A172 (cell line): ENCODE measurements at regions not wholly inside any gene's neighbourhood (a gene's known extent, or its start where the extent isn't known, plus 50 kb on each side); places are given as distances from the start of the nearest gene placed in this dataset.
"Not testable (repeated sequence)": the region's sequence is repeated elsewhere in the genome, so short reads cannot be mapped to it uniquely, and the experiment has no call there.

Experiments
- DNase-seq: peaks from one replicate; pipeline ENCODE4 v3.0.0-alpha.2; 2015; ENCODE audit warnings: low spot score

GRCh38 chr4:18675586-18676525, 654.3 kb upstream of the LCORL start:
- DNase-seq = no peak

GRCh38 chr4:18670034-18670433, 648.5 kb upstream of the LCORL start:
- no peak for DNase-seq

- no peak for DNase-seq
Measured at GRCh38 chr4:18669390-18669789, 647.8 kb upstream of the LCORL start.

GRCh38 chr4:18666322-18666721, 644.8 kb upstream of the LCORL start:
- no peak for DNase-seq

GRCh38 chr4:18664171-18664570, 642.6 kb upstream of the LCORL start:
- no peak for DNase-seq

GRCh38 chr4:18645351-18645750, 623.8 kb upstream of the LCORL start:
- no peak for DNase-seq

- no peak for DNase-seq
Measured at GRCh38 chr4:18641334-18641733, 619.8 kb upstream of the LCORL start.

- no peak for DNase-seq
Measured at GRCh38 chr4:18638031-18638430, 616.5 kb upstream of the LCORL start.

- DNase-seq = no peak
Measured at GRCh38 chr4:18636001-18636585, 614.5 kb upstream of the LCORL start.

GRCh38 chr4:18635531-18635930, 614.0 kb upstream of the LCORL start:
- no peak for DNase-seq

- DNase-seq = no peak
Measured at GRCh38 chr4:18631586-18631985, 610.0 kb upstream of the LCORL start.

- DNase-seq = no peak
Measured at GRCh38 chr4:18630218-18631110, 608.9 kb upstream of the LCORL start.

- DNase-seq = no peak
Measured at GRCh38 chr4:18627447-18628005, 606.0 kb upstream of the LCORL start.

GRCh38 chr4:18626996-18627395, 605.4 kb upstream of the LCORL start:
- DNase-seq = no peak

GRCh38 chr4:18626366-18626765, 604.8 kb upstream of the LCORL start:
- DNase-seq = no peak

- no peak for DNase-seq
Measured at GRCh38 chr4:18621186-18621585, 599.6 kb upstream of the LCORL start.

GRCh38 chr4:18616720-18617119, 595.2 kb upstream of the LCORL start:
- no peak for DNase-seq

- no peak for DNase-seq
Measured at GRCh38 chr4:18611026-18611425, 589.5 kb upstream of the LCORL start.

- DNase-seq = no peak
Measured at GRCh38 chr4:18608908-18609533, 587.5 kb upstream of the LCORL start.

- DNase-seq = not testable (repeated sequence)
Measured at GRCh38 chr4:18602610-18603009, 581.1 kb upstream of the LCORL start.

GRCh38 chr4:18593297-18594002, 571.9 kb upstream of the LCORL start:
- peak; percentile 59 for DNase-seq
